MM.1S (cell line): ENCODE measurements at regions not wholly inside any gene's neighbourhood (a gene's known extent, or its start where the extent isn't known, plus 50 kb on each side); places are given as distances from the start of the nearest gene placed in this dataset.

Experiments
- CTCF ChIP-seq: fragments of 300-600 bp; sonication (generic); IDR thresholded peaks from 2 replicates; pipeline ENCODE4 v1.5.1; 2016; ENCODE audit warnings: antibody characterized with exemption, low read length, mixed read lengths
- EZH2 ChIP-seq: fragments of 300-600 bp; sonication (generic); optimal IDR thresholded peaks from 2 replicates; pipeline ENCODE3; 2017; ENCODE audit warnings: low read depth, mild to moderate bottlenecking, antibody characterized with exemption, low read length, mixed read lengths
- EZH2phosphoT487 ChIP-seq: fragments of 300-600 bp; sonication (generic); IDR thresholded peaks from 2 replicates; pipeline ENCODE4 v1.6.1; 2018; ENCODE audit warnings: antibody characterized with exemption, low read length

GRCh38 chr7:88492153-88492552, 185.5 kb upstream of the STEAP4 start:
- TF ChIP-seq CTCF (no peak), EZH2 (no peak), EZH2phosphoT487 (no peak)
